HG02884 (cell line): ENCODE measurements at regions not wholly inside any gene's neighbourhood (a gene's known extent, or its start where the extent isn't known, plus 50 kb on each side); places are given as distances from the start of the nearest gene placed in this dataset.

ENCODE experiments used
- ATAC-seq: cut with Tn5 transposase; IDR thresholded peaks from one replicate; pipeline ENCODE4 v1.9.1; 2021; ENCODE audit warnings: mild to moderate bottlenecking, moderate library complexity; ENCODE audit not compliant: unreplicated experiment

DNA sequence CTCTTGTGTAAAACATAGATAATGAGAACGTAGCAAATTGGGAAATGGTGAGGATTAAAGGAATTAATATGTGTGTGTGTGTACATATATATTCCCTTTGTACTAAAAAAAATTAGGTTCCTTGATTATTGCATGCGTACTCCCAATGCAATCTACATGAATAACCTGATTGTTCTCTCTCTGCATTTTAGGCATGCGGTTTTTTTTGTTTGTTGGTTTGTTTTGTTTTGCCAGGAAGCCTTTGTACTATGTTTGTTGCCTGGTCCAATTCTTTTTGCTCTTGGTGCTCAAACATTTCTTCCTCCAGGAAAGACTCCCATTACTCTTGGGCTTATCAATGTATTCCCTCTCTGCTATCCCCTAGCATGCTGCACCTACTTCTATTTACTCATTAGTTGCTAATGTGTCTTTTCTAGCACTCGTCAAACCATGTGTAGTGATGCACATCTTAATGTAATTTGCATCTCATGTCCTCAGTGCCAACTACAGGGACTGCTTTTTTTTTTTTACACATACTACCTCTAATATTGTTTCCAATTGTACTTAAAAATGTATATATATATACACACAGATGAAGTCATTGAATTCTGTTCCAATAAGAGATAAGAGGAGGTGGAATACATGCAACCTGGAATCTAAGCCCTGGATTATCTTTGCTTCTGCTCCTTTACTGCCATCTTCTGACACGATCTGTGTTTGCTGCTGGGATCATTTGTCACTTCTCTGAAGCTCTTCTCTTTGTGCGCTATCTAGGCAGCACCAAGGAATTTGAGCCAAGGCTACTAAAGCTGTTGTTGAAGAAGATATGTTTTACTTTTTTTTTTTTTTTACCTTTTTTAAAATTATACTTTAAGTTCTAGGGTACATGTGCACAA, 197.2 kb upstream of the ANO3 start:
- peak; percentile 48 for ATAC-seq

DNA sequence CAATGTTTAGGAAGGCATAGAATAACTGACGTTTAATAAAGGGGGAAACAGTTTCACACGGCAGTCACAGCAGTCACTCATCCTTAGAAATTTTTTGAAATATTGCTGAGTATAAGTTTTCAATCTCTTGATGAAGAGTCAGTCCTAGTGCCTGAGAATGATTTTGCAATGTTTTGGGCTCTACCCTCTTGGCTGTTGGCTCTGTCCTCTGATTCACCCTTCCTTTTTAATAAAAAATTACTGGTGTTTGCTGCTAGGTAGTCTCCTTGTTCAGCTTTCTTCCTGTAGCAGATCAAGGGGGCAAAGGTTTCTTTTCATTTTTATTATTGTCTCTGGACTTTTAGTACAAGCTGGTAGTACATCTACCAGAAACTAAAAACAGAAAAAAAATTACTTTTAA, 194.3 kb upstream of the ANO3 start:
- ATAC-seq: no peak

DNA sequence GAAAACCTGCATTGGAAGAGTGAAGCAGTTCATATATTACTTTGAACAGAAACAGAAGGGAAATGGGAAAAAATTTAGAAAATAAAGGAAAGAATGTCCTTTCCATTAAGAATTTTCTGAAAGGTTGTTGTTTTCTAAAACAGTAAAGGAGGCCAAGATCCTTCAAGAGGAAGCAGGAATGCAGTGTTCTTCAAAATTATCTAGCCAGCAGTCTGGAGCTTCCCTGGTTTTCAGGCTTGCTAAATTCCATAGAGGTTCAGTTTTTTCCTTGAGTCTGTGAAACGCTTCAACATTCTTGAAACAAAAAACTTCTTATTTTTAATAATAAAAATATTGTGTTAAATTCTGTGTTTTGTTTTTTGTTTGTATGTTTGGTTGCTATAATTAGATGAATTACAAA, 189.0 kb upstream of the ANO3 start:
- no peak for ATAC-seq

DNA sequence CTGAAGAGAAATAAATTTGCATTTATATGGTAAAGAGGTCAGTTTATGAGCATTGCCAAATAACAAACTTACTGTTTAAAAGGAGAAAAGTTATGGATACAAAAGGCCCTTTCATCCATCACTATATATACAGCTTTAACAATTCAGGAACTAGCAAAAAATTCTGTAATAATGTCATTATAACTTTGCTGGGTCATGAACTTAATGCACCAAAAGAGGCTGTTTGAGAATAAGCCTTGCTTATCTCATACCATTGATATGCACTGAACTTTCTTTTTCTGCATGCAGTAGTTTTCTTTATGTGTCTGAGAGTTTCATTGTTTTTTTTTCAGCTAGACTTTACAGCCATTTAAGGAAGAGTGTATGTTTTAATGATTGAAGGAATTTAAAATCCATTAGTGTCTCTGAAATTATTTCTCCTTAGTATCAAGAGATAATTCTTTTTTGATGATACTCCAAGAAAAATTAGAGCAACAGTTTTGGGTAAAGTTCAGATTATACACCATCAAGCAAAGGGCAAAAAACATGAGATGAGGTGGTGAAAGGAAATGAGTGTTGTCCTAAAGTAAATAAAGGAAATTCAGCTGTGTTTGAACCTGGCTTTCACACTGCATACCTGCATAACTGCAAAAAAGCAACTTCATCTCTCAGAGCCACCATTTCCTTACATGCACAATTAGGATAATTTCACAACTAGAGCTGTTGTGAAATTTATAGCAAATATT, 188.2 kb upstream of the ANO3 start:
- ATAC-seq: no peak

DNA sequence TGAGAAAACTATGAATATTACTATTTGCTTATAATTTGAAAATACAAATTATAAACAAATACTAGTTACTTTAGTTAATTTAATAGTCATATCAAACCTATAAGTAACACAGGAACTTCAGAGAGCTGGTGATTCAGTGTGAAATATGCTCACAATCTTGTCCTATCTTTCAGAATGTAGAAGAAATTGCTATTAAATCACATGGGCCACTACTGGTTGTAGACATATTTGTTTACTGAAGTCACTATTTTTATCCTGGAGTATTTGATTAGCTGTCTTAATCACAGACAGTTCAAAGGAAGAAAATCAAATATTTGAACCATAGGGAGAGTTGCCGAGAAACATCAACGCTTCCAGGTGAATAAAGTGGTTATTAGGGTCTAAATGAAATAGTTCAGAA, 187.6 kb upstream of the ANO3 start:
- no peak for ATAC-seq

DNA sequence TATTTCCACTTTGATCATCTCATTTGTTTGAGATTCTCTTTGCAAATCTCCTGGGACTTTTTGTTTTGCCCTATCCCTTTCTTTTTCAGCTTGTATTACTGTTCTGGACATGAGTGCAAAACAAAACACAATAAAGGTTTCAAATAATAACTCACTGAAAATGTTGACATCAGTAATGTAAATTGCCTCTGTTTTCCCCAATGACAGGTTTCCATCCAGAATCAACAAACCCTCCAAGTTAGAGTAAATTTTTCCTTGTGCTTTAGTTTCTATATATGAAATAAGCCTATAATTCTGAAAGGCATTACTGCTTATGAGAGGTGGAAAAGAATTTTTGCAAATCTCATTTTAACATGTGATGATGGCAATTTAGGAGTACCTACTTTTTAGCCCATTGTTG, 187.0 kb upstream of the ANO3 start:
- no peak for ATAC-seq

DNA sequence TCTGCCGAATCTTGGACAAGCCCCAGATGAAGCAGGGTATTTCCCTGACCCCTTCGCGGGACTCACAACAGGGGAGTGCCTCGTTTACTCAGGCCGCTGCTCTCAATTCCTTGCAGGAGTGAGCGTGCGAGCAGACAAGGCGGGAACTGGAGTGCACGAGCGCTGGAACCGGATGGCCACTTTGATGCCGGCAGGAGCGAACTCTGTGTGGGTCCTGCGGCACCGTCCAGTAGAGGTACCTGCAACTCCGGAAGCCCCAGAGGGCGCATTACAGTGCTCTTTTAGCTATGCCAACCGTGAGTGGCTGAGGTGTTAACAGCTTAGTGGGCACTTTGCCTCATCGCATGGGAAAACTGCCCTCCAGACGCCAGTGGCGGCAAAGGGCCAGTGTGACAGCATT, 182.3 kb upstream of the ANO3 start:
- no peak for ATAC-seq

DNA sequence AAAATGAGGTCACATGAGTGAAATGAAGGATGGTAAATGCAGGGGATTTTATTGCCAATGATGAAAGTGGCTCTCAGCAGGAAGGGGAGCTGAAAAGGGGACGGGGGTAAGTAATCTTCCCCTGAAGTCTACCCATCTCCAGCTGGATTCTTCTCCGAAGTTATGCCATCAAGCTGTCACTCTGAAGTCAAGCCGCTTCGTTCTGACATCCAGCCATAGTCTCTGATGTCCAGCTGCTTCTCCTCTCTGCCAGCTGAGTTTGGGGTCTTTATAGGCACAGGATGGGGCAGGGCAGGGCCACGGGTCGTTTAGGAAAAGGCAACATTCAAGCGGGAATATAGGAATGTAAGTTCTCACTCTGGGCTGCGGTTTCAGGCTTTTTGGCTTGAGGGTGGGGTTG, 181.9 kb upstream of the ANO3 start:
- ATAC-seq: no peak

DNA sequence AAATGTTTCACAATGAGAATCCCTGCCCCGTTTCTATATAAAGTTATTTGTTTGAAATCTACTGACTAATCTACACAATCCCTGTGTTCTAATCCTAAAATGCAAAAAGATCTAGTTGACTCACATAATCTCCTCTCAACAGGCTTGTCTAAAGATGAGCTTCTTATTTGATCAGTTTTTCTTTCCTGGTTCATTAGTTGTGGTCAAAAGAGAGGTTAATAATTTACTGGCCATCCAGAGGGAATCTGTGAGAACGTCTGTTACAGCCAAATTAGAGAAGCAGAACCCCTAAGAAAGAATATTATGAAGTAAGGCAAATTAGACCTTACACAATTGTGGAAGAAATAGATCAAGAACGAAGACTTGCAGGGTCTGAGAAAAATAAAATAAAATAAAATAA, 173.7 kb upstream of the ANO3 start:
- no peak for ATAC-seq

DNA sequence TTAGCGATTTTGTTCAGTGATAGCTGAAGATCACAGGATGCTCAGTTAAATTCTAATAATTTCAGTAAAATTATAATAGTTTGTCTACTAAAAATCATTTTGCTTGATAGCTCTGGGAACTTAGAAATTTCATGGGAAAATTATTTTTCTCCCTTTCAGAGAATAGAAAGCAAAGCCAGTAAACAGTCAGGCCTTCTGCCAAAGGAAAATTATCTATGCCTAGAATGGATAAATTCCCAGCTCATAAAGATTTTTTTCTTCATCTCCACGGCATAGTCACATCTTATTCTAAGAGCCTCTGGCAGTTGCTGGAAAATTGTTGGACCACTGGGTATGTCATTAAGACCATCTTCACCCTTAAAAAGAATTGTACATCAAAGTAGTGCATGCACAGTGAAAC, 169.6 kb upstream of the ANO3 start:
- ATAC-seq: no peak

DNA sequence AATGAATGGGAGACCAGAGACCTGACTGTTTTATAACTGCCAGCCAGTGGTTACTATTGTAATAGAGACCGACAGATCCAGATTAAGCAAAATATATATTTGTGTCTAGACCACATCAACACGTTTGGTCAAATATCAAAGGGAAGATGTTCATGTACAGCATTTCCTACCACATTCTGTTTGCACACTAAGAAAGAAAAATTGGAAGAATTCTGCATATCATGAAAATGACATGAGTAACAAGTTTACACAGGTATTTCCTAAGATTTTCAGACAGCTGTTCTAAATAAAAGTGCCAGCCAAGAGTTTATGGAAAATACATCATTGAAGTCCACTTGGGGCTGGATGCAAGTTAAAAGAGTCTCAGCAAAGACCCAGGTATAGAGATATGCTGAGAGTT, 145.5 kb upstream of the ANO3 start:
- no peak for ATAC-seq

DNA sequence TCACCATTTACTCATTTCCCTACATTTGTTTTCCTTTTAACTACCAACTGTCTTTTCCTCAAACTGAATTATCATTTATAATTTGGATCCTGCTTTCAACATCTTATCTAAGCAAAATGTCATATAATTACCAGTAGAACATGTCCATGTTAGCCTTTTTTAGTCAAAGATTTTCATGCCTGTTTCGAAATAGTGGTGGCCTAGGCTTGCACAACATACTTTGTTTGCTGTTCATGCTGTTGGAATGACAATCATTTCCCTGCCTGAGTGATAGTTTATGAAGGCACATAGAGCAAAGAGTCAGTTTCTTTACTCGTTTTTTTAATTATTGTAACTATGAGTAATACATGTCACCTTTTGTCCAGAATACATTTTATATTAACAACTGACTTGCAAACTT, 144.3 kb upstream of the ANO3 start:
- ATAC-seq: no peak

DNA sequence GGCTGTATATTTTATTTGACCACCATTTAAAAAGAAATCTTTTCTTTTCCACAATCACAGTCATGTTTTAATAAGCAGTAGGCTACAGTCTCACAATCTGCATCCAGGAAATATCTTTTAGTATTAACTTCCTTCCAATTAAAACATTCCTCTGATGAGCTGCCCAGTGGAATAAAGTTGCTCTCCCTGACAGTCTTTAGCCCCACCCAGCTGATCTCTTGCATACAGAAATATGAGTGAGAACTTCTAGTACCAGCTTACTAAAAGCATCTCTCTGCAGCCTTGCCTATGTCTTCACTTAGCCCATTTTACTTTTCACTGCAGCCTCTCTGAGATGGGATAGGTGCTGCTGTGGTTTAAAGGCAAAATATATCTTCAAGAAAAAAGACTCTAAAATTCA, 143.4 kb upstream of the ANO3 start:
- ATAC-seq: no peak

DNA sequence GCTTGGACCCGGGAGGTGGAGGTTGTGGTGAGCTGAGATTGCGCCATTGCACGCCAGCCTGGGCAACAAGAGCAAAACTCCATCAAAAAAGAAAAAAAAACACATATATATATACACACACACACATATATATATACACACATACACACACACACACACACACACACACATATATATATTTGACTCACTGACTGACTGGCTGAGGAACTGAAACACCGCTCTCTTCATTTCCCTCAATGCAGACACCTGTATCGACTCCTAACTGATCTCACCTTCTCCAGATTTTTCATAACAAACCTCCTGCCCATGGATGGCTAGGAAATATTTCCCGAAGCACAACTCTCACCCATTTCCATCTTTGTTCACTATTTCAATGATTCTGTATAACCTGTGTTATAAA, 140.7 kb upstream of the ANO3 start:
- no peak for ATAC-seq

DNA sequence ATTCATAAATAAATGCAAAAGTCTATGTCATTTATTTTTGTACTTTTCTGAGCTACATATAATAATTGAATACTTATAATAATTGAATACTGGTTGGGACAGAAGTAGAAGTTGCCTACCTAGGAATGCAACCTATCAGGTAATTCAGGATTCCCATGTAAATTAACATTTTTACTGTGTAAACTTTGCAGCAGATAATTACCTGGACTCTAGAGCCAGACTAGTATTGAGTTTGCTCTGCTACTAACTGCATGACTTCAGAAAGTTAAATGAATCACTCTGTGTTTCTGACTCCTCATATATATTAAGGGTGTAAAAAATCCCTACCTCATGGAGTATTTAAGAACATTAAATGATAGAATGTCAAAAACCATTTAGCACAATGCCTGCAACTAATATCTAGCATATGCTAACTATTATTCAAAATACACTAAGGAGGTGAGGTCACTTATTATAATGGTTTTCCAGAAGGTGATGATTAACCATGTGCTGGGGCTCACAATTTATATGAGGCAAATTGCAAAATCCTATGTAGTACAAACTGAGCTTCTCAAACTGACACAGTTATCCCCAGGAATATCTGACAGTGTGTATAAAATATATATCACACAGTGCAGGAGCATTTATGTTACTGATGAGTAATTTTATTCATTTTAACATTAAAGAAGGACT, 138.1 kb upstream of the ANO3 start:
- ATAC-seq: no peak

DNA sequence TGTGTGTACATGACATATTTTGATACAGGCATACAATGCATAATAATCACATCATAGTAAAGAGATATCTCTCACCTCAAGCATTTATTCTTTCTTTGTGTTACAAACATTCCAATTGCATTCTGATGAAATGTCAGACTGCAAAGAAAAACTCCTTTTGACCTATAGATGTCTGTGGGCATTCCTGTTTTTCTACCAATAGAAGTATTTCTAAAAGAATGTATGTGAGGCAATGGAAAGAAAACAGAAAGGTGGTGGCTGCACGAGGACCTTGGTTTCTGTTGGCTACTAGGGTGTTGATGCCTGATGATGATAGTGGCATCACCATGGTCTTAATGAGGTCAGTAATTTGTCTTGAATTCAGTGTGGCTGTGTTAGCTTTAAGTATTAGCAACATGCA, 137.0 kb upstream of the ANO3 start:
- no peak for ATAC-seq

DNA sequence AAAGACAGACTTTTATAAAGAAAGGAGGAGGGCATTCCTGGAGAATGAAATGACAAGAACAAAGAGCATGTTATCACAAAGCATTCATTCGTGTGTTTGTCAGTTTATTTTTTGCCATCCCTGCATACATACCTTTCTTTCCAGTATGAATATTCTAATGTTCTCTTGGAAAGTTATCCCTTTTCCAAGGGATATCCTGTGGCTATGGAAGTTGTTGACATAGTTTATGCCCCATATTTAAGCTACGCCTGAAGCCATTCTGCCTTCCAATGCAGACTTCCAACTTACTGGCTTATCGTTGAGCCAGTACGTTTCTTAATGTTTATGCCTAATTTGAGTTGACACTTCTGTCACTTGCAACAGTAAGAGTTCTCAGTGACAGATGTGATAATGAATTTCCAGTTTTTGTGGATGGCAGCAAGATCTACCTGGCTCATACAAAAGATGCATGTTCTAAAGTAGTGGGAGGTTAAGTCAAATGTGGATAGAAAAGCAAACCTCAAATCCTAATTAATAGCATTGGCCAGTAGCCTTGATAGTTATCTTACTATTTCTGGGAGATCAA, 133.3 kb upstream of the ANO3 start:
- no peak for ATAC-seq

DNA sequence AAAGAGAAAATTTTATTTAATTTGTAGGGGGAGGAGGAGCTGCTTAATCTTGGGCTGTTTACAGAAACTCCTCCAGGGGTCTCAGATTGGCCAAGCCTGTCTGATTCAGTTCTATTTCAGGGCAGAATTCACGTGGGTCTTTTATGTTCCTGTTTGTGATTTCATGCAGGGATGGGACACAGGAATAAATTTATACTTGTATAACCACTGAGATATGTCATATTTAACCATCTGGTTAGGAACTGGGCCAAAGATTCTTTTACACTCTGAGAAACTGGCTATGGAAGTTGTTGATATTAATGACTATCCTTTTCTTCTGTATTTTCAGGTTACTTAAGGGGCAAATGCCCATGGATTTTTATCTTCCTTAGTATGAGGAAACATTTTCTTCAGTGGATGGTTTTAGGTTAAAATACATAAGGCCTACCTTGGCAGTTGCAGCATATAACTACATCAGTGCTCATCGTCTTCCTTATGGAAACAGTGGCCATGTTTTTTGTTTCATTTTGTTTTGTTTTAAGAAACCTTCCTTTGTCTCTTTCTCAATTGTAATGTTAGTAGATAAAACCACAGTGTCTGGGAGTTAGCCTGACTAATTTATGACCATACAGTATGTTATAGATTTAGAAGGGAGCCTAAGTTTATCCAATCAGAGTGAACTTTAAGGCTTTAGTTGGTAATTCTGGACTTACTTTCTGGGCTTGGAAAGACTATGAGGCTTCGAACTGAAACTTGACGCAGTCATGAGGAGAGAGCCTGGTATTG, 132.4 kb upstream of the ANO3 start:
- no peak for ATAC-seq

DNA sequence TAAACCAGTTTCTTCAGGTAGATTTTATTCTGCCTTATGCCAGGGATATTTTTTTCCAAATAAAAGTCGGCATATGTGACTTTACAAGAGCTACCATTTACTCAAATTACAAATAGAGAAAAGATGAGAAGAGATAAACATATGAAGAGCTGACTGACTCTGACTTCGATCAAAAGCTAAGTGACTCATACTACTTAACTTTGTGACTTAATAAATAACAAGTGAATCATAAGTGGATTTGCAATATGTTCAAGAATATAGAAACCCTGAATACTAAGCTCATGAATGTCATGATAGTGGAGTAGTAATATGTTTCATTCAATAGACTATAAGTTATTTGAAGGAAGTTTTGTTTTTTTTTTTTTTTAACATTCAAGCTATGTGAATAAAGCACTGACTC, 130.5 kb upstream of the ANO3 start:
- ATAC-seq: no peak

DNA sequence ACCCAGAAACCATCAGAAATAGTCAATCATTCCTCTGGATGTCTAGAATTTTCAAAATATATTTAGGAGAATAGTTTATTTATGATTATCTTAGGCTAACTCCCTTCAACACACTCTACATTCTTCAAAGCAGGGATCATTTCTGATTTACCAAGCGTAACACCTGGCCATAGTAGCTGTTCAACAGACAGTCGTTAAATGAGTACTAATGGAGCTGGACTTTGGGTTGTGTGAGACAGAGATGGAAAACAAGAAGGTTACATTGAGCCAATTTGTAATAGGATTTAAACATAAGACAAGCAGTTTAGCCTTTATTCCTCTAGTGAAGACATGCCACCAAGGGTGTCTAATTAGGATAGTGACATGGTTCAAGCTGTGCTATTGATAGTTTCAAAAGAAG, 129.2 kb upstream of the ANO3 start:
- ATAC-seq: no peak

DNA sequence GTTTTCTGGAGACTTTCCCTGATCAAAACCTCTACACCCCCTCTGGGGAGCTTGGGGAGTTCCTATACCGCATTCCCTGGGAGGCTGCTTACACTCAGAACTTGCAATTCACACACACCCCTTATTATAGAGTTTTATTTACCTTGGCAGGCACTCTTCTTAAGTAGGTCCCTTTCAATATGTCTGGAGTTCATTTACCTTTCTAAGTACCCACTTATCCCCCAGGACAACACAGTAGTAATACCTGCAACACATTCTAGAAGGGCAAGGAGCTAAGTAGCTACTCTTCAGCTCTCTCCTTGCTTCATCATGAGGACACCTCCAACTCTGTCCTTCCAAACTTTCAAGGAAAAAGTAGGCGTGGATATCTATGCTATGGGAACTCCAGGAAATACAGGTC, 127.8 kb upstream of the ANO3 start:
- no peak for ATAC-seq
